Endothelial cell of umbilical vein (primary cell): ENCODE measurements at regions not wholly inside any gene's neighbourhood (a gene's known extent, or its start where the extent isn't known, plus 50 kb on each side); places are given as distances from the start of the nearest gene placed in this dataset.

Experiments
- BruUV-seq: library from RNA; stranded (reverse); fragments of 400-500 nt; replicated peaks from 2 replicates; lab custom pipeline; 2021; lab: Mats Ljungman, UMichigan
- CTCF ChIA-PET: fragments of 300-600, 350-600 bp; sonication (Branson Sonifier 250); formaldehyde crosslinking; loops from one replicate; lab custom pipeline; 2021; ENCODE audit warnings: antibody characterized with exemption, inconsistent platforms; lab: Charles Lee
- POLR2A ChIA-PET: fragments of 300-600, 350-600 bp; sonication (Branson Sonifier 250); formaldehyde crosslinking; loops from one replicate; lab custom pipeline; 2021; ENCODE audit warnings: antibody characterized with exemption, inconsistent platforms; lab: Charles Lee
- DNase-seq: peaks from one replicate; pipeline ENCODE4 v3.0.0-alpha.2; 2011; ENCODE audit warnings: low read depth, low spot score
- FAIRE-seq: peaks from 2 replicates; lab custom pipeline; 2011; peaks lifted over from hg19 to GRCh38; lab: Jason Lieb, UNC
- H2AFZ ChIP-seq: 2 replicates; pipeline ENCODE4 v1.6.0; 2012; ENCODE audit warnings: low read depth, low read length, control low read depth, inconsistent platforms
- H3K27ac ChIP-seq: 2 replicates; pipeline ENCODE4 v1.5.1; 2011; ENCODE audit warnings: low read depth, mild to moderate bottlenecking, control low read depth, low read length, moderate library complexity; ENCODE audit not compliant: insufficient read depth
- H3K27me3 ChIP-seq, 2 experiments: 2 replicates each; pipeline versions ENCODE4 v1.6.0 to v1.6.1; 2011; ENCODE audit warnings: low read length in 2 of 2, mixed read lengths in 1 of 2; ENCODE audit not compliant: control insufficient read depth in 2 of 2, insufficient read depth in 2 of 2
- H3K36me3 ChIP-seq, 2 experiments: 2 replicates in 1 of 2; 3 replicates in 1 of 2; pipeline ENCODE4 v1.5.1; 2011; ENCODE audit warnings: low read length in 2 of 2, mild to moderate bottlenecking in 1 of 2, moderate library complexity in 1 of 2; ENCODE audit not compliant: control insufficient read depth in 2 of 2, insufficient read depth in 2 of 2; ENCODE audit errors: extremely low read depth in 1 of 2
- H3K4me1 ChIP-seq: 3 replicates; pipeline ENCODE4 v1.5.1; 2011; ENCODE audit warnings: mild to moderate bottlenecking, low read length; ENCODE audit not compliant: control insufficient read depth, insufficient read depth; ENCODE audit errors: extremely low read depth
- H3K4me2 ChIP-seq: 2 replicates; pipeline ENCODE4 v1.6.1; 2011; ENCODE audit warnings: low read length, control low read depth, mixed read lengths; ENCODE audit not compliant: insufficient read depth
- H3K4me3 ChIP-seq, 3 experiments: fragments of 200-600 bp in 1 of 3; sonication (generic), shearing (Covaris generic) in 1 of 3; replicated peaks in 1 of 3; 2 replicates each; pipeline ENCODE4 v1.5.1; 2011 to 2016; ENCODE audit warnings: control low read depth in 3 of 3, low read length in 3 of 3, mild to moderate bottlenecking in 2 of 3, inconsistent platforms in 1 of 3, low read depth in 1 of 3, moderate library complexity in 1 of 3; ENCODE audit not compliant: insufficient read depth in 1 of 3
- H3K79me2 ChIP-seq: 2 replicates; pipeline ENCODE4 v1.6.0; 2012; ENCODE audit warnings: low read length, inconsistent platforms; ENCODE audit not compliant: control insufficient read depth, insufficient read depth
- H3K9ac ChIP-seq: replicated peaks from 2 replicates; pipeline ENCODE3; 2011; ENCODE audit warnings: low read length, control low read depth; ENCODE audit not compliant: insufficient read depth; ENCODE audit errors: extremely low read depth
- H3K9me1 ChIP-seq: replicated peaks from 3 replicates; pipeline ENCODE4 v1.6.0; 2011; ENCODE audit warnings: mild to moderate bottlenecking, low read length; ENCODE audit not compliant: control insufficient read depth, insufficient read depth; ENCODE audit errors: extremely low read depth
- H3K9me3 ChIP-seq: replicated peaks from 2 replicates; pipeline ENCODE4 v1.5.1; 2012; ENCODE audit warnings: low read length, inconsistent platforms; ENCODE audit not compliant: control insufficient read depth, insufficient read depth
- H4K20me1 ChIP-seq: replicated peaks from 2 replicates; pipeline ENCODE3; 2011; ENCODE audit warnings: mild to moderate bottlenecking, low read length; ENCODE audit not compliant: control insufficient read depth, insufficient read depth; ENCODE audit errors: extremely low read depth
- CTCF ChIP-seq, 2 donors: IDR thresholded peaks; 1 replicate in 1 of 2; 2 replicates in 1 of 2; pipeline ENCODE4 v1.5.1; 2011; ENCODE audit warnings: low read length in 2 of 2, mild to moderate bottlenecking in 2 of 2, moderate library complexity in 2 of 2, control low read depth in 1 of 2, inconsistent platforms in 1 of 2, low read depth in 1 of 2; ENCODE audit not compliant: insufficient read depth in 1 of 2; ENCODE audit errors: extremely low read depth in 1 of 2
- EZH2 ChIP-seq: IDR thresholded peaks from 2 replicates; pipeline ENCODE4 v1.6.1; 2012; ENCODE audit warnings: borderline replicate concordance, low read depth, mild to moderate bottlenecking, moderate library complexity, low read length, inconsistent platforms; ENCODE audit not compliant: severe bottlenecking
- FOS ChIP-seq: IDR thresholded peaks from 2 replicates; pipeline ENCODE4 v1.6.1; 2011; ENCODE audit warnings: mild to moderate bottlenecking, low read length, moderate library complexity, borderline replicate concordance; ENCODE audit not compliant: insufficient read depth
- GATA2 ChIP-seq: IDR thresholded peaks from 2 replicates; pipeline ENCODE4 v1.7.0; 2011; ENCODE audit warnings: low read depth, mild to moderate bottlenecking, moderate library complexity, mixed read lengths, low read length; ENCODE audit not compliant: insufficient read length, insufficient read depth
- JUN ChIP-seq: IDR thresholded peaks from 2 replicates; pipeline ENCODE4 v1.6.1; 2011; ENCODE audit warnings: borderline replicate concordance, low read depth; ENCODE audit not compliant: insufficient read length, insufficient read depth
- MAX ChIP-seq: IDR thresholded peaks from 2 replicates; pipeline ENCODE4 v1.6.1; 2011; ENCODE audit not compliant: insufficient read depth, insufficient read length
- MYC ChIP-seq: IDR thresholded peaks from one replicate; pipeline ENCODE4 v1.6.1; 2011; ENCODE audit warnings: mild to moderate bottlenecking, low read depth, low read length
- POLR2A ChIP-seq: IDR thresholded peaks from 2 replicates; pipeline ENCODE4 v1.6.1; 2012; ENCODE audit warnings: low read depth, mild to moderate bottlenecking, control low read depth, low read length
- POLR2AphosphoS5 ChIP-seq: IDR thresholded peaks from 2 replicates; pipeline ENCODE4 v1.6.1; 2012; ENCODE audit warnings: low read depth, mild to moderate bottlenecking, control low read depth, low read length, moderate library complexity; ENCODE audit not compliant: insufficient read depth
- dilution Hi-C: fragments of 300-500 bp; cut with MboI; formaldehyde crosslinking; loops from one replicate; pipeline ENCODE4 v1.15.0; 2019; ENCODE audit warnings: low sequenced_read_pairs; ENCODE audit not compliant: extremely low pct_ligation_motif_present
- intact Hi-C: fragments of 100-400 bp; cut with micrococcal nuclease; formaldehyde crosslinking; loops from one replicate; pipeline ENCODE4 v1.10.0; 2022

- H3K79me2 ChIP-seq, result no peaks in the 10 kb centered on the region
- intact Hi-C loops (no loop called here), dilution Hi-C loops (no loop called here)
- no peak for DNase-seq
- no peaks in the 10 kb centered on the region for H3K9me3 ChIP-seq
- H3K9ac ChIP-seq, result no peak overlapping the region
- H3K36me3 ChIP-seq, result no peaks in the 10 kb centered on the region
- H4K20me1 ChIP-seq, result no peaks in the 10 kb centered on the region
- POLR2A ChIA-PET, result no interaction called here
- CTCF ChIA-PET, result interaction anchor here (0.9 kb wide), 1 partner anchor 9 kb away, joined by 3 read pairs; no protein-coding TSS in a partner anchor
- no TSS peak for BruUV-seq
- H3K4me1 ChIP-seq, result peaks cover 15% of the 10 kb centered on the region
- TF ChIP-seq EZH2 (no peak), POLR2AphosphoS5 (no peak), POLR2A (no peak), FOS (no peak), GATA2 (no peak), MAX (no peak), JUN (no peak), MYC (no peak), CTCF (IDR thresholded peaks at IDR 0.05; ENCODE audit: extremely low read depth in 1 of 2, insufficient read depth in 1 of 2, low read depth in 1 of 2, low read length in 2 of 2) (no peak)
- no peak overlapping the region for H3K27ac ChIP-seq
- no peaks in the 10 kb centered on the region for H3K27me3 ChIP-seq
- H3K4me2 ChIP-seq, result no peak overlapping the region
- H3K4me3 ChIP-seq, result no peak overlapping the region
- no peaks in the 10 kb centered on the region for H3K9me1 ChIP-seq
- H2AFZ ChIP-seq, result no peak overlapping the region
- FAIRE-seq, result no peak
These were observed 357.7 kb downstream of the BCOR start for GRCh38 chrX:39740078-39740477.
